HEK293 (cell line): ENCODE measurements at regions not wholly inside any gene's neighbourhood (a gene's known extent, or its start where the extent isn't known, plus 50 kb on each side); places are given as distances from the start of the nearest gene placed in this dataset.
"Not testable (repeated sequence)": the region's sequence is repeated elsewhere in the genome, so short reads cannot be mapped to it uniquely, and the experiment has no call there.

Experiments
- GLI4 ChIP-seq: fragments of 450-650 bp; formaldehyde crosslinking; IDR thresholded peaks from 2 replicates; pipeline ENCODE4 v1.5.1; 2016; ENCODE audit warnings: missing biosample characterization, missing genetic modification characterization
- YY1 ChIP-seq: fragments of 450-650 bp; formaldehyde crosslinking; IDR thresholded peaks from 2 replicates; pipeline ENCODE4 v1.5.1; 2018; ENCODE audit warnings: missing biosample characterization, missing genetic modification characterization
- YY2 ChIP-seq: fragments of 450-650 bp; formaldehyde crosslinking; IDR thresholded peaks from 2 replicates; pipeline ENCODE4 v1.5.1; 2016; ENCODE audit warnings: missing biosample characterization, missing genetic modification characterization
- ZBTB7A ChIP-seq: fragments of 450-650 bp; formaldehyde crosslinking; IDR thresholded peaks from 2 replicates; pipeline ENCODE4 v1.5.1; 2016; ENCODE audit warnings: low read depth, missing biosample characterization, missing genetic modification characterization
- ZNF48 ChIP-seq: fragments of 450-650 bp; formaldehyde crosslinking; IDR thresholded peaks from 2 replicates; pipeline ENCODE4 v1.5.1; 2016; ENCODE audit warnings: missing biosample characterization, missing genetic modification characterization
- ZNF701 ChIP-seq: fragments of 450-650 bp; formaldehyde crosslinking; IDR thresholded peaks from 2 replicates; pipeline ENCODE4 v1.5.1; 2016; ENCODE audit warnings: missing biosample characterization, missing genetic modification characterization
- ZNF76 ChIP-seq: fragments of 450-650 bp; formaldehyde crosslinking; IDR thresholded peaks from 2 replicates; pipeline ENCODE4; 2016; ENCODE audit warnings: low read depth, missing biosample characterization, missing genetic modification characterization, borderline replicate concordance
- ZNF777 ChIP-seq: fragments of 450-650 bp; formaldehyde crosslinking; IDR thresholded peaks from 2 replicates; pipeline ENCODE4 v1.5.1; 2017; ENCODE audit warnings: missing biosample characterization, missing genetic modification characterization, borderline replicate concordance
- TF ChIP-seq, protein P1 (sequence below): fragments of 450-650 bp; formaldehyde crosslinking; IDR thresholded peaks from 2 replicates; pipeline ENCODE4 v1.5.1; 2016; ENCODE audit warnings: missing biosample characterization, missing genetic modification characterization
- TF ChIP-seq, protein P2 (sequence below): fragments of 450-650 bp; formaldehyde crosslinking; conservative IDR thresholded peaks from 2 replicates; pipeline ENCODE4 v1.5.1; 2016; ENCODE audit warnings: low read depth, missing biosample characterization, missing genetic modification characterization
- TF ChIP-seq, protein P3 (sequence below): fragments of 450-650 bp; formaldehyde crosslinking; IDR thresholded peaks from 2 replicates; pipeline ENCODE4 v1.5.1; 2016; ENCODE audit warnings: missing biosample characterization, missing genetic modification characterization, low read depth
- TF ChIP-seq, protein P4 (sequence below): fragments of 450-650 bp; formaldehyde crosslinking; IDR thresholded peaks from 2 replicates; pipeline ENCODE4 v1.5.1; 2016; ENCODE audit warnings: missing biosample characterization, missing genetic modification characterization
- TF ChIP-seq, protein P5 (sequence below): fragments of 450-650 bp; formaldehyde crosslinking; IDR thresholded peaks from 2 replicates; pipeline ENCODE4 v1.5.1; 2016; ENCODE audit warnings: missing biosample characterization, missing genetic modification characterization
- TF ChIP-seq, protein P6 (sequence below): fragments of 450-650 bp; formaldehyde crosslinking; IDR thresholded peaks from 2 replicates; pipeline ENCODE4 v1.5.1; 2017; ENCODE audit warnings: missing biosample characterization, missing genetic modification characterization

DNA sequence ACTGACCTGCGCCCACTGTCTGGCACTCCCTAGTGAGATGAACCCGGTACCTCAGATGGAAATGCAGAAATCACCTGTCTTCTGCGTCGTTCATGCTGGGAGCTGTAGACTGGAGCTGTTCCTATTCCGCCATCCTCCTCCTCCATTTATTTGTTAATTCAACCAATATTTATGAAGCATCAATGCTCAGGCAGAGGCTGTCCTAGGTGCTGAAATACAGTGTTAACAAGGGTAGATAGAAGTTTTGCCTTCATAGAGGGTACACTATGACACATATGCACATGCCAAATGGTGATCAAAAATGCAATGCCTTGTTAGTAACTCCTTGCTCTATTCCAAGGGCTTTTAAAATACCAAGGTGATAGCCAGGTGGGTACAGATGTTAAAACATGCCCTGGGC lies 166.0 kb upstream of the CCL2 start:
- TF ChIP-seq, protein P1, sequence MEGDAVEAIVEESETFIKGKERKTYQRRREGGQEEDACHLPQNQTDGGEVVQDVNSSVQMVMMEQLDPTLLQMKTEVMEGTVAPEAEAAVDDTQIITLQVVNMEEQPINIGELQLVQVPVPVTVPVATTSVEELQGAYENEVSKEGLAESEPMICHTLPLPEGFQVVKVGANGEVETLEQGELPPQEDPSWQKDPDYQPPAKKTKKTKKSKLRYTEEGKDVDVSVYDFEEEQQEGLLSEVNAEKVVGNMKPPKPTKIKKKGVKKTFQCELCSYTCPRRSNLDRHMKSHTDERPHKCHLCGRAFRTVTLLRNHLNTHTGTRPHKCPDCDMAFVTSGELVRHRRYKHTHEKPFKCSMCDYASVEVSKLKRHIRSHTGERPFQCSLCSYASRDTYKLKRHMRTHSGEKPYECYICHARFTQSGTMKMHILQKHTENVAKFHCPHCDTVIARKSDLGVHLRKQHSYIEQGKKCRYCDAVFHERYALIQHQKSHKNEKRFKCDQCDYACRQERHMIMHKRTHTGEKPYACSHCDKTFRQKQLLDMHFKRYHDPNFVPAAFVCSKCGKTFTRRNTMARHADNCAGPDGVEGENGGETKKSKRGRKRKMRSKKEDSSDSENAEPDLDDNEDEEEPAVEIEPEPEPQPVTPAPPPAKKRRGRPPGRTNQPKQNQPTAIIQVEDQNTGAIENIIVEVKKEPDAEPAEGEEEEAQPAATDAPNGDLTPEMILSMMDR (tag by site-specific recombination) = not testable (repeated sequence)
- not testable (repeated sequence) for TF ChIP-seq ZBTB7A (tag by site-specific recombination); YY1 (tag by site-specific recombination); GLI4 (tag by site-specific recombination); ZNF701 (tag by site-specific recombination); ZNF48; ZNF76 (tag by site-specific recombination); YY2; ZNF777
- TF ChIP-seq, protein P2, sequence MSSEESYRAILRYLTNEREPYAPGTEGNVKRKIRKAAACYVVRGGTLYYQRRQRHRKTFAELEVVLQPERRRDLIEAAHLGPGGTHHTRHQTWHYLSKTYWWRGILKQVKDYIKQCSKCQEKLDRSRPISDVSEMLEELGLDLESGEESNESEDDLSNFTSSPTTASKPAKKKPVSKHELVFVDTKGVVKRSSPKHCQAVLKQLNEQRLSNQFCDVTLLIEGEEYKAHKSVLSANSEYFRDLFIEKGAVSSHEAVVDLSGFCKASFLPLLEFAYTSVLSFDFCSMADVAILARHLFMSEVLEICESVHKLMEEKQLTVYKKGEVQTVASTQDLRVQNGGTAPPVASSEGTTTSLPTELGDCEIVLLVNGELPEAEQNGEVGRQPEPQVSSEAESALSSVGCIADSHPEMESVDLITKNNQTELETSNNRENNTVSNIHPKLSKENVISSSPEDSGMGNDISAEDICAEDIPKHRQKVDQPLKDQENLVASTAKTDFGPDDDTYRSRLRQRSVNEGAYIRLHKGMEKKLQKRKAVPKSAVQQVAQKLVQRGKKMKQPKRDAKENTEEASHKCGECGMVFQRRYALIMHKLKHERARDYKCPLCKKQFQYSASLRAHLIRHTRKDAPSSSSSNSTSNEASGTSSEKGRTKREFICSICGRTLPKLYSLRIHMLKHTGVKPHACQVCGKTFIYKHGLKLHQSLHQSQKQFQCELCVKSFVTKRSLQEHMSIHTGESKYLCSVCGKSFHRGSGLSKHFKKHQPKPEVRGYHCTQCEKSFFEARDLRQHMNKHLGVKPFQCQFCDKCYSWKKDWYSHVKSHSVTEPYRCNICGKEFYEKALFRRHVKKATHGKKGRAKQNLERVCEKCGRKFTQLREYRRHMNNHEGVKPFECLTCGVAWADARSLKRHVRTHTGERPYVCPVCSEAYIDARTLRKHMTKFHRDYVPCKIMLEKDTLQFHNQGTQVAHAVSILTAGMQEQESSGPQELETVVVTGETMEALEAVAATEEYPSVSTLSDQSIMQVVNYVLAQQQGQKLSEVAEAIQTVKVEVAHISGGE (tag by site-specific recombination) = not testable (repeated sequence)
- TF ChIP-seq, protein P3, sequence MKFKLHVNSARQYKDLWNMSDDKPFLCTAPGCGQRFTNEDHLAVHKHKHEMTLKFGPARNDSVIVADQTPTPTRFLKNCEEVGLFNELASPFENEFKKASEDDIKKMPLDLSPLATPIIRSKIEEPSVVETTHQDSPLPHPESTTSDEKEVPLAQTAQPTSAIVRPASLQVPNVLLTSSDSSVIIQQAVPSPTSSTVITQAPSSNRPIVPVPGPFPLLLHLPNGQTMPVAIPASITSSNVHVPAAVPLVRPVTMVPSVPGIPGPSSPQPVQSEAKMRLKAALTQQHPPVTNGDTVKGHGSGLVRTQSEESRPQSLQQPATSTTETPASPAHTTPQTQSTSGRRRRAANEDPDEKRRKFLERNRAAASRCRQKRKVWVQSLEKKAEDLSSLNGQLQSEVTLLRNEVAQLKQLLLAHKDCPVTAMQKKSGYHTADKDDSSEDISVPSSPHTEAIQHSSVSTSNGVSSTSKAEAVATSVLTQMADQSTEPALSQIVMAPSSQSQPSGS (tag by site-specific recombination) = not testable (repeated sequence)
- TF ChIP-seq, protein P4, sequence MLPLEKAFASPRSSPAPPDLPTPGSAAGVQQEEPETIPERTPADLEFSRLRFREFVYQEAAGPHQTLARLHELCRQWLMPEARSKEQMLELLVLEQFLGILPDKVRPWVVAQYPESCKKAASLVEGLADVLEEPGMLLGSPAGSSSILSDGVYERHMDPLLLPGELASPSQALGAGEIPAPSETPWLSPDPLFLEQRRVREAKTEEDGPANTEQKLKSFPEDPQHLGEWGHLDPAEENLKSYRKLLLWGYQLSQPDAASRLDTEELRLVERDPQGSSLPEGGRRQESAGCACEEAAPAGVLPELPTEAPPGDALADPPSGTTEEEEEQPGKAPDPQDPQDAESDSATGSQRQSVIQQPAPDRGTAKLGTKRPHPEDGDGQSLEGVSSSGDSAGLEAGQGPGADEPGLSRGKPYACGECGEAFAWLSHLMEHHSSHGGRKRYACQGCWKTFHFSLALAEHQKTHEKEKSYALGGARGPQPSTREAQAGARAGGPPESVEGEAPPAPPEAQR (tag by site-specific recombination) = not testable (repeated sequence)
- TF ChIP-seq, protein P5, sequence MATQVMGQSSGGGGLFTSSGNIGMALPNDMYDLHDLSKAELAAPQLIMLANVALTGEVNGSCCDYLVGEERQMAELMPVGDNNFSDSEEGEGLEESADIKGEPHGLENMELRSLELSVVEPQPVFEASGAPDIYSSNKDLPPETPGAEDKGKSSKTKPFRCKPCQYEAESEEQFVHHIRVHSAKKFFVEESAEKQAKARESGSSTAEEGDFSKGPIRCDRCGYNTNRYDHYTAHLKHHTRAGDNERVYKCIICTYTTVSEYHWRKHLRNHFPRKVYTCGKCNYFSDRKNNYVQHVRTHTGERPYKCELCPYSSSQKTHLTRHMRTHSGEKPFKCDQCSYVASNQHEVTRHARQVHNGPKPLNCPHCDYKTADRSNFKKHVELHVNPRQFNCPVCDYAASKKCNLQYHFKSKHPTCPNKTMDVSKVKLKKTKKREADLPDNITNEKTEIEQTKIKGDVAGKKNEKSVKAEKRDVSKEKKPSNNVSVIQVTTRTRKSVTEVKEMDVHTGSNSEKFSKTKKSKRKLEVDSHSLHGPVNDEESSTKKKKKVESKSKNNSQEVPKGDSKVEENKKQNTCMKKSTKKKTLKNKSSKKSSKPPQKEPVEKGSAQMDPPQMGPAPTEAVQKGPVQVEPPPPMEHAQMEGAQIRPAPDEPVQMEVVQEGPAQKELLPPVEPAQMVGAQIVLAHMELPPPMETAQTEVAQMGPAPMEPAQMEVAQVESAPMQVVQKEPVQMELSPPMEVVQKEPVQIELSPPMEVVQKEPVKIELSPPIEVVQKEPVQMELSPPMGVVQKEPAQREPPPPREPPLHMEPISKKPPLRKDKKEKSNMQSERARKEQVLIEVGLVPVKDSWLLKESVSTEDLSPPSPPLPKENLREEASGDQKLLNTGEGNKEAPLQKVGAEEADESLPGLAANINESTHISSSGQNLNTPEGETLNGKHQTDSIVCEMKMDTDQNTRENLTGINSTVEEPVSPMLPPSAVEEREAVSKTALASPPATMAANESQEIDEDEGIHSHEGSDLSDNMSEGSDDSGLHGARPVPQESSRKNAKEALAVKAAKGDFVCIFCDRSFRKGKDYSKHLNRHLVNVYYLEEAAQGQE = peak; percentile 81
- TF ChIP-seq, protein P6, sequence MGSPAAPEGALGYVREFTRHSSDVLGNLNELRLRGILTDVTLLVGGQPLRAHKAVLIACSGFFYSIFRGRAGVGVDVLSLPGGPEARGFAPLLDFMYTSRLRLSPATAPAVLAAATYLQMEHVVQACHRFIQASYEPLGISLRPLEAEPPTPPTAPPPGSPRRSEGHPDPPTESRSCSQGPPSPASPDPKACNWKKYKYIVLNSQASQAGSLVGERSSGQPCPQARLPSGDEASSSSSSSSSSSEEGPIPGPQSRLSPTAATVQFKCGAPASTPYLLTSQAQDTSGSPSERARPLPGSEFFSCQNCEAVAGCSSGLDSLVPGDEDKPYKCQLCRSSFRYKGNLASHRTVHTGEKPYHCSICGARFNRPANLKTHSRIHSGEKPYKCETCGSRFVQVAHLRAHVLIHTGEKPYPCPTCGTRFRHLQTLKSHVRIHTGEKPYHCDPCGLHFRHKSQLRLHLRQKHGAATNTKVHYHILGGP (tag by site-specific recombination) = not testable (repeated sequence)
